Chondrocyte (in vitro differentiated cells): ENCODE measurements at regions not wholly inside any gene's neighbourhood (a gene's known extent, or its start where the extent isn't known, plus 50 kb on each side); places are given as distances from the start of the nearest gene placed in this dataset.

ENCODE experiments used
- DNase-seq: peaks from one replicate; pipeline ENCODE4 v3.0.0; 2021; ENCODE audit warnings: mixed read lengths, low spot score
- H3K27ac Mint-ChIP-seq: one replicate; pipeline ENCODE4 v1.8.0; 2021; ENCODE audit warnings: mild to moderate bottlenecking, moderate library complexity, mixed read lengths; ENCODE audit not compliant: unreplicated experiment
- H3K27me3 Mint-ChIP-seq: 2 replicates; pipeline ENCODE4 v1.8.0; 2021; ENCODE audit warnings: low read depth, mixed read lengths
- H3K36me3 Mint-ChIP-seq: 2 replicates; pipeline ENCODE4 v1.8.0; 2021; ENCODE audit warnings: low read depth, mixed read lengths
- H3K4me1 Mint-ChIP-seq: 2 replicates; pipeline ENCODE4 v1.8.0; 2021; ENCODE audit warnings: low read depth, mild to moderate bottlenecking, mixed read lengths
- H3K4me3 Mint-ChIP-seq: one replicate; pipeline ENCODE4 v1.8.0; 2021; ENCODE audit warnings: mild to moderate bottlenecking, moderate library complexity, mixed read lengths; ENCODE audit not compliant: unreplicated experiment
- H3K9me3 Mint-ChIP-seq: 2 replicates; pipeline ENCODE4 v1.8.0; 2021; ENCODE audit warnings: low read depth, mixed read lengths
- CTCF ChIP-seq: fragments of 200-600 bp; sonication (generic); IDR thresholded peaks from 2 replicates; pipeline ENCODE4 v1.5.0; 2021; ENCODE audit warnings: antibody characterized with exemption, mild to moderate bottlenecking, moderate library complexity

GRCh38 chrX:6661736-6662135 lies 126.8 kb upstream of the VCX3A start:
- DNase-seq: no peak
- TF ChIP-seq CTCF: no peak
- Mint-ChIP-seq H3K36me3 (no peaks in the 10 kb centered on the region), H3K9me3 (peaks cover 13% of the 10 kb centered on the region), H3K27ac (no peak overlapping the region), H3K27me3 (no peaks in the 10 kb centered on the region), H3K4me3 (no peak overlapping the region), H3K4me1 (no peaks in the 10 kb centered on the region)

- no peak for TF ChIP-seq CTCF
- Mint-ChIP-seq H3K27me3 (no peaks in the 10 kb centered on the region), H3K27ac (no peak overlapping the region), H3K36me3 (no peaks in the 10 kb centered on the region), H3K9me3 (peaks cover 13% of the 10 kb centered on the region), H3K4me1 (no peaks in the 10 kb centered on the region), H3K4me3 (no peak overlapping the region)
- DNase-seq: no peak
Observed at GRCh38 chrX:6660567-6661264, 125.8 kb upstream of the VCX3A start.

- DNase-seq: no peak
- Mint-ChIP-seq H3K36me3 (no peaks in the 10 kb centered on the region), H3K4me3 (no peak overlapping the region), H3K4me1 (no peaks in the 10 kb centered on the region), H3K9me3 (peaks cover 19% of the 10 kb centered on the region), H3K27ac (no peak overlapping the region), H3K27me3 (no peaks in the 10 kb centered on the region)
- no peak for TF ChIP-seq CTCF
Observed at GRCh38 chrX:6645216-6645615, 110.3 kb upstream of the VCX3A start.

- H3K27me3 Mint-ChIP-seq: no peaks in the 10 kb centered on the region
- H3K4me1 Mint-ChIP-seq: no peaks in the 10 kb centered on the region
- peak; percentile 54 for TF ChIP-seq CTCF
- H3K27ac Mint-ChIP-seq: no peak overlapping the region
- H3K36me3 Mint-ChIP-seq: no peaks in the 10 kb centered on the region
- H3K4me3 Mint-ChIP-seq: no peak overlapping the region
- peaks cover 23% of the 10 kb centered on the region for H3K9me3 Mint-ChIP-seq
- no peak for DNase-seq
Observed at GRCh38 chrX:6644411-6644810, 109.5 kb upstream of the VCX3A start.

- H3K4me3 Mint-ChIP-seq: no peak overlapping the region
- no peaks in the 10 kb centered on the region for H3K27me3 Mint-ChIP-seq
- TF ChIP-seq CTCF: no peak
- no peaks in the 10 kb centered on the region for H3K4me1 Mint-ChIP-seq
- no peaks in the 10 kb centered on the region for H3K36me3 Mint-ChIP-seq
- peaks cover 24% of the 10 kb centered on the region for H3K9me3 Mint-ChIP-seq
- no peak overlapping the region for H3K27ac Mint-ChIP-seq
- no peak for DNase-seq
Observed at GRCh38 chrX:6640727-6641126, 105.8 kb upstream of the VCX3A start.
